Hematopoietic multipotent progenitor cell treated with erythropoietin and hydrocortisone succinate and interleukin-3 and kit ligand, for 17 days (in vitro differentiated cells): ENCODE measurements at regions not wholly inside any gene's neighbourhood (a gene's known extent, or its start where the extent isn't known, plus 50 kb on each side); places are given as distances from the start of the nearest gene placed in this dataset.
"Not testable (repeated sequence)": the region's sequence is repeated elsewhere in the genome, so short reads cannot be mapped to it uniquely, and the experiment has no call there.

Source experiments
- DNase-seq: peaks from one replicate; pipeline ENCODE4 v3.0.0-alpha.2; 2015; ENCODE audit warnings: low spot score

DNA sequence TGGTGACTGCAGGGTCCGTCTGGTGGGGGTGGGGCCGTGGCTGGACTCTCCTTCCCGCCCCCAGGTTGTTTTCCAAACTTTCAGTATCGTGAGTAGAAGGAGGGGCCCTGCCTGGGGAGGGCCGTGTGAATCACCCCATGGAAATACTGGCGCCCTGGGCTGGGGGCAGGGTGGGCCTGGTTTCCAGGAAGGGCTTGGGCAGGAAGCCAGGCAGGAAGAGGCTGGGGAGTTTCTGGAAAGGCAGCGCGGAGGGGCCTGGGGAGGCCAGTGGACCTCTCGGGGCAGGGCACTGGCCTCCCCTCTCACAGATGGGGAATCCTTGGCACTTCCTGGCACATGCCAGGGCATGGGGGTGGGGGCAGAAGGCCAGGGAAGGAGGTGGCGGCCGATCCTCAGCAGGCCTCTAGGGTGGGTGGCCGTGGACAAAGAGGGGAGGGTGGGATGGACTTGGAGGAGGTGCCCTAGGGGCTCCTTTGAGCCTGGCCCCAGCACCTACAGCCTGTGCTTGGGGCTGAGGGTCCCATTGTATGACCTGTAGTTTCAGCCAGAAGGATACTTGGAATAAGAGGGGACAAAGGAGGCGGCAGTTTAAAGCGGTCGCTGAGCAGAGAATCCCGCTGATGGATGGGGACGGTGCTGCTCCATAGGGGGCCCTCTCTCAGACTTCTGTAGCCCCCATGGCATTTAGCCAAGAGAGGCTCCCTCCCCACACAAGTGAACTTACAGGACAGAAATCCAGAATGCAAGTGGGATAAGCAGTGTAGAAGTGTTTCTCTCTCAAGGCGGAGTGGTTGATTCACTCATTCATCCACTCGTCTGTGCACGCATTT lies 56.5 kb upstream of the GATA2 start:
- DNase-seq: no peak

DNA sequence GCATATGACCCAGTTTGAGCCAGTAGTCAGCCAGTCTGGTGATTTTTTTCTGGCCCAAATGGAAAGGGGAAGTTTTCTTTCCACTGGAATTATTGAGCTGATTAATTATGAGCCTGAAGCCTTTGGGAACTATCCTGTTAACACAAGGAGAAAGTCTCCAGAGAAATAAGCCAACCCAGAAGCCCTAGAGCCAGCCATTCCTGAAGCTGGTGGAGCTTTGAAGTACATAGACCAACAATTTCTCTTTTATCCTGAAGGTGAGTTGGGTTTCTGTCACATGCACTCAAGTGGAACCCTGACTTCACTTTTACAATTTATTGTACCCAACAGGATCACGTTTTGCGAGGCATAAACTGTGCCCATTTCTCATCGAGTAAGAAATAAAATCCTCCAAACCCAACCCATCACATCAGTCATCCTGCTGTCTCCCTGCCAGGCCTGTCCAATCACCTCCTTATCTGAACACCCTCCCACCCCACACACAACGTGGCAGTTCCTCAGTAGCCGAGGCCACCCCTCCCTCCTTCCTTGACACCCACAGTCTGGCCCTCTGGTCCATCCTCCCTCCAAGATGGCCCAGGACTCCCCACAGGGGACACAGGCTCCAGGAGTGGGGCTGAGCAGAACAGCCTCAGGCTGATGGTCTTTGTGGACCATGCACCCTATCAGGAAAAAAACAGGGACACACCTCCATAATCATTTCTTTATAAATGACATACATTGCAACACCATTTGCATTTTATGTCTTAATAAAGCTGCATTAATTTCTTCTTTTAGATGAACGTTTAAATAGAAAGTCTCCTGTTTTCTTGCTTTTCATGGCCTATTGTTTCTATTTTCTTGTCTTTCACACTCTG lies 55.7 kb upstream of the GATA2 start:
- peak; percentile 48 for DNase-seq

DNA sequence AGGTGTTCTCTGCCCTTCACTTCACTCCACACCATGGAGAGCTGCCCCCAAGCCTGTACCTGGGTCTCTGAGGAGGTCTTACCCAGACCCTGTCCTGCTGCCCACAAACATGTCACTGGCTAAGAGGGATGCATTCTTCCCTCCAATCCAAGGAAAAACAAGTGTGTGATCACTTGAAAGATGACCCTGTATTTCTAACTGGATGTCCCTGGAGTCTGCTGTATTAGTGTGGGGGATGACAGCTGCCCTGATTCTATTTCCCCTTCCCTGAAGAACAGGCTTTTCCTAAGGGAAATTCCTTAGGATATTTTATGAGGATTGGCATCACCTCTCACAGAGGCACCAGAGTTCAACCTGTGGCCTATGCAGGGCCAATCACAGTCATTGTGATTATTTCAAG lies 55.0 kb upstream of the GATA2 start:
- DNase-seq: no peak

- DNase-seq: peak; percentile 52
Observed at GRCh38 chr3:128547368-128547987, 54.5 kb upstream of the GATA2 start.

DNA sequence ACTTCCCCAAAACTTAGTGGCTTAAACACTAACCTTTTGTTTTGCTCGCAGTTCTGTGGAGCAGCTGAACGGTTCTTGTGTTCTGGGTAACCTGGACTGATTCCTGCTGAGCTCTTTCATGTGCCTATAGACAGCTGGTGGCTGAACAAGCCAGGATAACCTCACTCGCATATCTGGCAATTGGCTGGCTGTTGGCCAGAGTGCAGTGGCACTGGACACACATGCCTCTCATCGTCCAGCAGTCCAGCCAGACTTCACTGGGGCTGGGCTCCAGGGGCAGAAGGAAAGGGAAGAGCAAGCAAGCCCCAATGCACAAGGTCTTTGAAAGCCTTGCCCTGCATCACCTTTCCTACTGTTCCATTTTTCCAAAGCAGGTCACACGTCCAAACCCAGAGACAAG lies 53.6 kb upstream of the GATA2 start:
- DNase-seq: no peak

GRCh38 chr3:128545120-128545752 lies 52.2 kb upstream of the GATA2 start:
- DNase-seq: no peak

DNA sequence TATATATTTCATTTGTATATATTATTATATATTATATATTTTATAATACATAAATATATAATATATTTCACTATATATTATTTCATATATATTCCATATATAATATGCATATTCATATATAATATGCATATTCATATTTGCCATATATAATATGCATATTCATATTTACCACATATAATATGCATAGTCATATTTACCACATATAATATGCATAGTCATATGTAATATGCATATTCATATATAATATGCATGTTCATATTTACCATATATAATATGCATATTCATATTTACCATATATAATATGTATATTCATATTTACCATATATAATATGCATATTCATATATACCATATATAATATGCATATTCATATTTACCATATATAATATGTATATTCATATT lies 51.2 kb upstream of the GATA2 start:
- no peak for DNase-seq

DNA sequence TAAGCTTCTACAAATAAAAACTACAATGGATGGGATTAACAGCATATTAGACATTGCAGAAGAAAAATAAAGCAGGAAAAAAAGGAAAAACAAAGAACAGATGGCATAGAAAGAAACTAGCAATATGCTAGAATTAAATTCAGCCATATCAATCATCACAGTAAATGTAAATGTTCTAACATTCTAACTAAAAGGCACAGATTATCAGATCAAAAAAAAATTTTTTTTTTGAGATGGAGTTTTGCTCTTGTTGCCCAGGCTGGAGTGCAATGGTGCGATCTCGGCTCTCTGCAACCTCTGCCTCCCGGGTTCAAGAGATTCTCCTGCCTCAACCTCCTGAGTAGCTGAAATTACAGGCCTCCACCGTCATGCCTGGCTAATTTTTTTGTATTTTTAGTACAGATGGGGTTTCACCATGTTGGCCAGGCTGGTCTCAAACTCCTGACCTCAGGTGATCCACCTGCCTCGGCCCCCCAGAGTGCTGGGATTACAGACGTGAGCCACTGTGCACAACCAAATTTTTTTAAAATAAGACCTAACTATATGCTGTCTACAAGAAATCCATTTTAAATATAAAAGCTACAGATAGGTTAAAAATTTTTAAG lies 50.7 kb upstream of the GATA2 start:
- not testable (repeated sequence) for DNase-seq
